ENCODE measurements at regions not wholly inside any gene's neighbourhood (a gene's known extent, or its start where the extent isn't known, plus 50 kb on each side); places are given as distances from the start of the nearest gene placed in this dataset.

- H3K4me1 ChIP-seq (ENCODE audit: control insufficient read depth in 4 of 4, insufficient read depth in 4 of 4, low read length in 3 of 4), result no peaks in the 10 kb centered on the region
- DNase-seq (ENCODE audit: low spot score), result no peak
- 63% methylated on average over 2 of the region's 2 CpGs for WGBS
- TF ChIP-seq REST (IDR thresholded peaks at IDR 0.05) (no peak), MAX (IDR thresholded peaks at IDR 0.05) (no peak), ZBTB33 (IDR thresholded peaks at IDR 0.05) (no peak), EGR1 (IDR thresholded peaks at IDR 0.05; ENCODE audit: low read depth in 2 of 2) (no peak), FOXA1 (IDR thresholded peaks at IDR 0.05) (no peak), GABPA (IDR thresholded peaks at IDR 0.05 in 1 of 2, conservative IDR thresholded peaks at IDR 0.05 in 1 of 2) (no peak), ATF3 (IDR thresholded peaks at IDR 0.05) (no peak), SP1 (IDR thresholded peaks at IDR 0.05) (no peak), NR2F2 (IDR thresholded peaks at IDR 0.05) (no peak), TAF1 (conservative IDR thresholded peaks at IDR 0.05) (no peak), HNF4G (IDR thresholded peaks at IDR 0.05) (no peak), HNF4A (conservative IDR thresholded peaks at IDR 0.05) (no peak), YY1 (IDR thresholded peaks at IDR 0.05) (no peak), RAD21 (IDR thresholded peaks at IDR 0.05) (no peak), RXRA (IDR thresholded peaks at IDR 0.05) (no peak), CTCF (IDR thresholded peaks at IDR 0.05; ENCODE audit: low read depth, low read length, missing input control) (no peak)
- H3K9ac ChIP-seq (ENCODE audit: low read depth in 1 of 2, low read length in 2 of 2), result no peak overlapping the region
- H3K27me3 ChIP-seq (ENCODE audit: control insufficient read depth in 4 of 4, insufficient read depth in 4 of 4, low read length in 3 of 4), result no peaks in the 10 kb centered on the region
- no peak overlapping the region for H3K4me3 ChIP-seq (ENCODE audit: low read depth in 1 of 3, low read length in 3 of 3)
- no peaks in the 10 kb centered on the region for H3K9me3 ChIP-seq (ENCODE audit: control insufficient read depth in 4 of 4, low read length in 3 of 4)
- no peak overlapping the region for H3K27ac ChIP-seq (ENCODE audit: low read depth in 1 of 2, low read length in 2 of 2)
- H3K36me3 ChIP-seq (ENCODE audit: control insufficient read depth in 4 of 4, insufficient read depth in 3 of 4, low read depth in 1 of 4, low read length in 3 of 4), result no peaks in the 10 kb centered on the region
These were observed 400.4 kb upstream of the IMPG1 start for GRCh38 chr6:76472858-76473257.

- Histone ChIP-seq H3K27ac (ENCODE audit: low read depth in 1 of 2, low read length in 2 of 2) (no peak overlapping the region), H3K27me3 (ENCODE audit: control insufficient read depth in 4 of 4, insufficient read depth in 4 of 4, low read length in 3 of 4) (no peaks in the 10 kb centered on the region), H3K4me3 (ENCODE audit: low read depth in 1 of 3, low read length in 3 of 3) (no peak overlapping the region), H3K9ac (ENCODE audit: low read depth in 1 of 2, low read length in 2 of 2) (no peak overlapping the region), H3K9me3 (ENCODE audit: control insufficient read depth in 4 of 4, low read length in 3 of 4) (no peaks in the 10 kb centered on the region), H3K4me1 (ENCODE audit: control insufficient read depth in 4 of 4, insufficient read depth in 4 of 4, low read length in 3 of 4) (no peaks in the 10 kb centered on the region), H3K36me3 (ENCODE audit: control insufficient read depth in 4 of 4, insufficient read depth in 3 of 4, low read depth in 1 of 4, low read length in 3 of 4) (no peaks in the 10 kb centered on the region)
- no peak for TF ChIP-seq ATF3 (IDR thresholded peaks at IDR 0.05)
- TF ChIP-seq MAX (IDR thresholded peaks at IDR 0.05), result no peak
- no peak for TF ChIP-seq RAD21 (IDR thresholded peaks at IDR 0.05)
- 68% methylated on average over 4 of the region's 4 CpGs for WGBS
- no peak for DNase-seq (ENCODE audit: low spot score)
These were observed 393.8 kb upstream of the IMPG1 start for GRCh38 chr6:76466286-76466685.

Data from liver (tissue), 8 donors.